PFSK-1 (cell line): ENCODE measurements at regions not wholly inside any gene's neighbourhood (a gene's known extent, or its start where the extent isn't known, plus 50 kb on each side); places are given as distances from the start of the nearest gene placed in this dataset.

Experiments used
- FOXP2 ChIP-seq: optimal IDR thresholded peaks from 2 replicates; pipeline ENCODE3; 2011; ENCODE audit warnings: borderline replicate concordance, control low read depth, inconsistent platforms; ENCODE audit not compliant: insufficient read depth; ENCODE audit errors: extremely low read length, extremely low read depth
- POLR2AphosphoS5 ChIP-seq: IDR thresholded peaks from 2 replicates; pipeline ENCODE4 v1.6.1; 2012; ENCODE audit warnings: low read depth, mild to moderate bottlenecking, control low read depth, low read length, moderate library complexity
- SIN3A ChIP-seq: IDR thresholded peaks from 2 replicates; pipeline ENCODE4 v1.6.1; 2012; ENCODE audit warnings: mild to moderate bottlenecking, low read length, moderate library complexity, borderline replicate concordance; ENCODE audit not compliant: insufficient read depth
- TAF1 ChIP-seq: IDR thresholded peaks from 2 replicates; pipeline ENCODE4 v1.6.1; 2012; ENCODE audit warnings: low read length, control low read depth, borderline replicate concordance; ENCODE audit not compliant: insufficient read depth
- TF ChIP-seq, protein P1 (sequence below), 2 experiments: IDR thresholded peaks; 2 replicates each; pipeline versions ENCODE4 v1.6.1 to v1.8.0; 2011 to 2012; ENCODE audit warnings: low read depth in 2 of 2, low read length in 2 of 2, control low read depth in 1 of 2, inconsistent platforms in 1 of 2, mild to moderate bottlenecking in 1 of 2, moderate library complexity in 1 of 2; ENCODE audit not compliant: insufficient read depth in 1 of 2

DNA sequence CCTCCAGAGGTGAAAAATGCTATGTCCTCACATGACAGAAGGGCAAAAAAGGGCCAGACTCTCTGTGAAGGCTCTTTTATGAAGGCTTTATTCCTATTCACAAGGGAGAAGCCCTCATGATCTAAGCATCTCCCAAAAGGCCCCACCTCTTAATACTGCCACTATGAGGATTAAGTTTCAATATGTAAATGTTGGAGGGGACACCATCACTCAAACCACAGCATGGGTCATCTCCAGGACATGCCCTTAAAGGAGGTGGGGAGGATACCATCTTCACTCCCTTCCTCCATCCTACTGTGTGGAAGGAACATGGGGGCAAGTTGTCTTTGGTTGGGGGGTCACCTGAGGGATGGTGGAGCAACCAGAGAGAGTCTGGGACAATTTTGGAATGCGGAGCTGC lies 170.1 kb downstream of the TRIM33 start:
- TF ChIP-seq POLR2AphosphoS5 (no peak), SIN3A (no peak), FOXP2 (no peak), TAF1 (no peak)
- TF ChIP-seq, protein P1, sequence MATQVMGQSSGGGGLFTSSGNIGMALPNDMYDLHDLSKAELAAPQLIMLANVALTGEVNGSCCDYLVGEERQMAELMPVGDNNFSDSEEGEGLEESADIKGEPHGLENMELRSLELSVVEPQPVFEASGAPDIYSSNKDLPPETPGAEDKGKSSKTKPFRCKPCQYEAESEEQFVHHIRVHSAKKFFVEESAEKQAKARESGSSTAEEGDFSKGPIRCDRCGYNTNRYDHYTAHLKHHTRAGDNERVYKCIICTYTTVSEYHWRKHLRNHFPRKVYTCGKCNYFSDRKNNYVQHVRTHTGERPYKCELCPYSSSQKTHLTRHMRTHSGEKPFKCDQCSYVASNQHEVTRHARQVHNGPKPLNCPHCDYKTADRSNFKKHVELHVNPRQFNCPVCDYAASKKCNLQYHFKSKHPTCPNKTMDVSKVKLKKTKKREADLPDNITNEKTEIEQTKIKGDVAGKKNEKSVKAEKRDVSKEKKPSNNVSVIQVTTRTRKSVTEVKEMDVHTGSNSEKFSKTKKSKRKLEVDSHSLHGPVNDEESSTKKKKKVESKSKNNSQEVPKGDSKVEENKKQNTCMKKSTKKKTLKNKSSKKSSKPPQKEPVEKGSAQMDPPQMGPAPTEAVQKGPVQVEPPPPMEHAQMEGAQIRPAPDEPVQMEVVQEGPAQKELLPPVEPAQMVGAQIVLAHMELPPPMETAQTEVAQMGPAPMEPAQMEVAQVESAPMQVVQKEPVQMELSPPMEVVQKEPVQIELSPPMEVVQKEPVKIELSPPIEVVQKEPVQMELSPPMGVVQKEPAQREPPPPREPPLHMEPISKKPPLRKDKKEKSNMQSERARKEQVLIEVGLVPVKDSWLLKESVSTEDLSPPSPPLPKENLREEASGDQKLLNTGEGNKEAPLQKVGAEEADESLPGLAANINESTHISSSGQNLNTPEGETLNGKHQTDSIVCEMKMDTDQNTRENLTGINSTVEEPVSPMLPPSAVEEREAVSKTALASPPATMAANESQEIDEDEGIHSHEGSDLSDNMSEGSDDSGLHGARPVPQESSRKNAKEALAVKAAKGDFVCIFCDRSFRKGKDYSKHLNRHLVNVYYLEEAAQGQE (IDR thresholded peaks at IDR 0.05; ENCODE audit: insufficient read depth in 1 of 2, low read depth in 2 of 2, low read length in 2 of 2) = no peak
